IMR-90 (cell line): ENCODE measurements at regions not wholly inside any gene's neighbourhood (a gene's known extent, or its start where the extent isn't known, plus 50 kb on each side); places are given as distances from the start of the nearest gene placed in this dataset.
A peak's percentile ranks its signal among the peaks of the same experiment; 100 is the strongest.

ENCODE experiments used
- ATAC-seq: fragments of 200-7000 bp; cut with Tn5 transposase; 2 replicates; pipeline ENCODE4 v1.9.1; 2020; ENCODE audit warnings: low read depth, mild to moderate bottlenecking, moderate library complexity
- BruUV-seq: library from RNA; stranded (reverse); fragments of 400-500 nt; replicated peaks from 2 replicates; lab custom pipeline; 2021; lab: Mats Ljungman, UMichigan
- CTCF ChIA-PET: fragments of 300-600 bp; formaldehyde crosslinking; extraction: SDS; loops from one replicate; lab custom pipeline; 2021; ENCODE audit warnings: antibody characterized with exemption; lab: Yijun Ruan, JAX
- POLR2A ChIA-PET: fragments of 300-600 bp; sonication (Branson Sonifier 250); formaldehyde crosslinking; loops from one replicate; lab custom pipeline; 2022; ENCODE audit warnings: antibody characterized with exemption; ENCODE audit not compliant: unreplicated experiment; lab: Charles Lee
- DNase-seq: peaks from one replicate; pipeline ENCODE4 v3.0.0; 2013
- H2AFZ ChIP-seq: replicated peaks from 2 replicates; pipeline ENCODE3; 2013; ENCODE audit warnings: low read length, mild to moderate bottlenecking; ENCODE audit not compliant: poor library complexity
- H2AK5ac ChIP-seq: 2 replicates; pipeline ENCODE4 v1.6.1; 2013; ENCODE audit warnings: low read depth, low read length, inconsistent platforms
- H2AK9ac ChIP-seq: replicated peaks from 2 replicates; pipeline ENCODE3; 2013; ENCODE audit warnings: mild to moderate bottlenecking, low read depth, low read length, moderate library complexity; ENCODE audit not compliant: poor library complexity
- H2BK120ac ChIP-seq: 2 replicates; pipeline ENCODE4 v1.6.1; 2013; ENCODE audit warnings: low read depth, low read length, inconsistent platforms
- H2BK15ac ChIP-seq: 3 replicates; pipeline ENCODE4 v1.6.1; 2013; ENCODE audit warnings: low read depth, low read length, inconsistent platforms
- H2BK20ac ChIP-seq: 2 replicates; pipeline ENCODE4 v1.6.1; 2013; ENCODE audit warnings: low read depth, mild to moderate bottlenecking, inconsistent platforms, low read length, moderate library complexity
- H2BK5ac ChIP-seq: 2 replicates; pipeline ENCODE4 v1.6.1; 2013; ENCODE audit warnings: mild to moderate bottlenecking, low read depth, low read length, inconsistent platforms; ENCODE audit not compliant: poor library complexity, severe bottlenecking
- H3K14ac ChIP-seq: replicated peaks from 2 replicates; pipeline ENCODE4 v1.6.1; 2013; ENCODE audit warnings: low read depth, low read length, inconsistent platforms
- H3K18ac ChIP-seq: 2 replicates; pipeline ENCODE4 v1.6.1; 2013; ENCODE audit warnings: low read depth, low read length, control low read depth
- H3K23ac ChIP-seq: 2 replicates; pipeline ENCODE4 v1.6.1; 2013; ENCODE audit warnings: low read depth, low read length, inconsistent platforms
- H3K27ac ChIP-seq: 2 replicates; pipeline ENCODE4 v1.5.1; 2013; ENCODE audit warnings: mild to moderate bottlenecking, control low read depth, low read length; ENCODE audit not compliant: insufficient read depth
- H3K27me3 ChIP-seq: 2 replicates; pipeline ENCODE4 v1.6.1; 2013; ENCODE audit warnings: low read length; ENCODE audit not compliant: control insufficient read depth, insufficient read depth
- H3K36me3 ChIP-seq: 2 replicates; pipeline ENCODE4 v1.6.1; 2013; ENCODE audit warnings: low read length, mixed read lengths; ENCODE audit not compliant: control insufficient read depth, insufficient read depth
- H3K4ac ChIP-seq: 2 replicates; pipeline ENCODE4 v1.6.1; 2013; ENCODE audit warnings: low read depth, low read length, inconsistent platforms
- H3K4me1 ChIP-seq: 2 replicates; pipeline ENCODE4 v1.6.1; 2013; ENCODE audit warnings: low read length, mixed read lengths; ENCODE audit not compliant: control insufficient read depth, insufficient read depth
- H3K4me2 ChIP-seq: 2 replicates; pipeline ENCODE4 v1.6.1; 2013; ENCODE audit warnings: low read depth, mild to moderate bottlenecking, control low read depth, low read length, moderate library complexity
- H3K4me3 ChIP-seq: 2 replicates; pipeline ENCODE4 v1.5.1; 2013; ENCODE audit warnings: low read depth, mild to moderate bottlenecking, control low read depth, low read length, moderate library complexity; ENCODE audit not compliant: insufficient read depth
- H3K56ac ChIP-seq: 2 replicates; pipeline ENCODE4 v1.6.1; 2013; ENCODE audit warnings: low read length, inconsistent platforms; ENCODE audit not compliant: insufficient read depth; ENCODE audit errors: extremely low read depth
- H3K79me1 ChIP-seq, 2 experiments: 2 replicates each; pipeline ENCODE4 v1.6.1; 2013; ENCODE audit warnings: low read length in 2 of 2, inconsistent platforms in 1 of 2, low read depth in 1 of 2
- H3K9ac ChIP-seq: 2 replicates; pipeline ENCODE4 v1.6.1; 2013; ENCODE audit warnings: low read depth, low read length, control low read depth
- H3K9me1 ChIP-seq: 2 replicates; pipeline ENCODE4 v1.6.1; 2013; ENCODE audit warnings: low read length, inconsistent platforms; ENCODE audit not compliant: insufficient read depth
- H3K9me3 ChIP-seq: 2 replicates; pipeline ENCODE4 v1.6.1; 2013; ENCODE audit warnings: low read length; ENCODE audit not compliant: control insufficient read depth, insufficient read depth
- H4K20me1 ChIP-seq: 2 replicates; pipeline ENCODE4 v1.6.1; 2013; ENCODE audit warnings: low read length, inconsistent platforms; ENCODE audit not compliant: insufficient read depth
- H4K5ac ChIP-seq: 2 replicates; pipeline ENCODE4 v1.6.1; 2013; ENCODE audit warnings: mild to moderate bottlenecking, low read depth, low read length, control low read depth
- H4K8ac ChIP-seq, 2 experiments: 2 replicates each; pipeline ENCODE4 v1.6.1; 2013; ENCODE audit warnings: low read depth in 2 of 2, low read length in 2 of 2, control low read depth in 1 of 2, inconsistent platforms in 1 of 2
- H4K91ac ChIP-seq: 2 replicates; pipeline ENCODE4 v1.6.1; 2013; ENCODE audit warnings: low read depth, low read length, inconsistent platforms; ENCODE audit not compliant: insufficient read depth
- BHLHE40 ChIP-seq: fragments of 150-350 bp; IDR thresholded peaks from 2 replicates; pipeline ENCODE4 v1.6.1; 2016; ENCODE audit warnings: mild to moderate bottlenecking, low read depth, low read length
- CEBPB ChIP-seq: IDR thresholded peaks from 2 replicates; pipeline ENCODE4 v1.6.1; 2012; ENCODE audit warnings: low read depth, low read length, improper control_type of control experiment
- CHD1 ChIP-seq: IDR thresholded peaks from 2 replicates; pipeline ENCODE4 v1.6.1; 2012; ENCODE audit warnings: low read depth, low read length, improper control_type of control experiment
- ELK1 ChIP-seq: fragments of 150-350 bp; IDR thresholded peaks from 2 replicates; pipeline ENCODE4 v1.6.1; 2016; ENCODE audit warnings: low read depth, mild to moderate bottlenecking, low read length, moderate library complexity, borderline replicate concordance
- FOS ChIP-seq: fragments of 150-350 bp; IDR thresholded peaks from 2 replicates; pipeline ENCODE4 v1.6.1; 2016; ENCODE audit warnings: low read depth, low read length
- MAFK ChIP-seq: IDR thresholded peaks from 2 replicates; pipeline ENCODE4 v1.6.1; 2012; ENCODE audit warnings: low read depth, low read length, improper control_type of control experiment
- MAZ ChIP-seq: IDR thresholded peaks from 2 replicates; pipeline ENCODE4 v1.6.1; 2012; ENCODE audit warnings: low read depth, mild to moderate bottlenecking, low read length, improper control_type of control experiment, moderate library complexity, borderline replicate concordance
- MXI1 ChIP-seq: IDR thresholded peaks from 2 replicates; pipeline ENCODE4 v1.6.1; 2012; ENCODE audit warnings: low read depth, mild to moderate bottlenecking, low read length, moderate library complexity, borderline replicate concordance
- NFE2L2 ChIP-seq: fragments of 150-350 bp; IDR thresholded peaks from 2 replicates; pipeline ENCODE4 v1.6.1; 2016; ENCODE audit warnings: low read depth, mild to moderate bottlenecking, low read length
- POLR2A ChIP-seq: IDR thresholded peaks from 2 replicates; pipeline ENCODE4 v1.6.1; 2012; ENCODE audit warnings: mild to moderate bottlenecking, low read depth, low read length
- RAD21 ChIP-seq: IDR thresholded peaks from 2 replicates; pipeline ENCODE4 v1.6.1; 2012; ENCODE audit warnings: low read length, improper control_type of control experiment
- RCOR1 ChIP-seq: IDR thresholded peaks from 2 replicates; pipeline ENCODE4 v1.6.1; 2012; ENCODE audit warnings: mild to moderate bottlenecking, low read length, improper control_type of control experiment; ENCODE audit not compliant: insufficient replicate concordance
- RFX5 ChIP-seq: IDR thresholded peaks from 2 replicates; pipeline ENCODE4 v1.8.0; 2012; ENCODE audit warnings: low read depth, mild to moderate bottlenecking, low read length, moderate library complexity
- SMC3 ChIP-seq: fragments of 150-350 bp; IDR thresholded peaks from 2 replicates; pipeline ENCODE4 v1.6.1; 2016; ENCODE audit warnings: low read depth, mild to moderate bottlenecking, antibody characterized with exemption, low read length, moderate library complexity
- USF2 ChIP-seq: fragments of 150-350 bp; IDR thresholded peaks from 2 replicates; pipeline ENCODE4 v1.6.1; 2017; ENCODE audit warnings: mild to moderate bottlenecking, antibody characterized with exemption, low read length, low read depth
- WGBS, 2 experiments: methylation state at CpG; one replicate each; pipeline versions ENCODE4 v1.1.5 to v1.1.7; 2013; ENCODE audit warnings: missing lambda C conversion rate in 2 of 2; ENCODE audit not compliant: insufficient read length in 1 of 2; ENCODE audit errors: extremely low coverage in 2 of 2; 5-methylcytosine and 5-hydroxymethylcytosine counted together
- dilution Hi-C: fragments of 300-500 bp; cut with HindIII; formaldehyde crosslinking; loops from one replicate; pipeline ENCODE4 v1.14.3; 2018; ENCODE audit warnings: low sequenced_read_pairs; ENCODE audit not compliant: unreplicated experiment
- in situ Hi-C: fragments of 300-500 bp; cut with MboI; formaldehyde crosslinking; loops from 3 replicates; pipeline ENCODE4 v1.14.3; 2019; ENCODE audit warnings: low sequenced_read_pairs, inconsistent platforms, mixed read lengths
- intact Hi-C: fragments of 100-400 bp; cut with micrococcal nuclease; formaldehyde crosslinking; loops from 2 replicates; pipeline ENCODE4 v1.10.0; 2022
- TF ChIP-seq, protein P1 (sequence below): conservative IDR thresholded peaks from 2 replicates; pipeline ENCODE4 v1.5.1; 2012; ENCODE audit warnings: mild to moderate bottlenecking, low read depth, low read length, improper control_type of control experiment

DNA sequence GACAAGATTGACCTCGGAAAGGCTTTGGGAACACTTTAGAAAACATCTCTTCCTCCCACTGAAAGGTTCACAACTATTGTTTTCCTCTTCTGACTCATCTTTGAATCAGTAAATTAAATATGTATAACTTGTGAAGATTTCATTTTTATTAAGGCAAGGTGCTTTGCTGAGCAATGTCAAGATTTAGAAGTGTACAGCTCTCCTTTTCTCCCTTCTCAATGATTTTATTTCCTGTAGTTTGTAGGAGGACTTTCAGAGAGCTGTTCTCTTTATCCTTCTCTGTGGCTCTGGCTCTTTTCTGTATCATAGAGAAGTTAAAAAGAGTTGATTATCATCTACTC, 594.2 kb downstream of the METTL15 start:
- ChIA-PET POLR2A (no interaction called here), CTCF (no interaction called here)
- peak overlapping the region; percentile 9 for H2BK5ac ChIP-seq
- peak overlapping the region; percentile 88; the same call in 1 of the 2 replicates for H3K18ac ChIP-seq
- peak overlapping the region; percentile 76 for H2BK20ac ChIP-seq
- H3K4me1 ChIP-seq: peaks cover 11% of the 10 kb centered on the region
- no peak overlapping the region for H2AFZ ChIP-seq
- no peak overlapping the region for H3K14ac ChIP-seq
- peak overlapping the region; percentile 35; the same call in 1 of the 3 replicates for H2BK15ac ChIP-seq
- H2AK5ac ChIP-seq: no peak overlapping the region
- no peak overlapping the region for H3K4me2 ChIP-seq
- H3K9ac ChIP-seq: no peak overlapping the region
- H3K27ac ChIP-seq: no peak overlapping the region
- no peak overlapping the region; the same call in 1 of the 2 replicates for H4K5ac ChIP-seq
- no peak for DNase-seq
- TF ChIP-seq, protein P1, sequence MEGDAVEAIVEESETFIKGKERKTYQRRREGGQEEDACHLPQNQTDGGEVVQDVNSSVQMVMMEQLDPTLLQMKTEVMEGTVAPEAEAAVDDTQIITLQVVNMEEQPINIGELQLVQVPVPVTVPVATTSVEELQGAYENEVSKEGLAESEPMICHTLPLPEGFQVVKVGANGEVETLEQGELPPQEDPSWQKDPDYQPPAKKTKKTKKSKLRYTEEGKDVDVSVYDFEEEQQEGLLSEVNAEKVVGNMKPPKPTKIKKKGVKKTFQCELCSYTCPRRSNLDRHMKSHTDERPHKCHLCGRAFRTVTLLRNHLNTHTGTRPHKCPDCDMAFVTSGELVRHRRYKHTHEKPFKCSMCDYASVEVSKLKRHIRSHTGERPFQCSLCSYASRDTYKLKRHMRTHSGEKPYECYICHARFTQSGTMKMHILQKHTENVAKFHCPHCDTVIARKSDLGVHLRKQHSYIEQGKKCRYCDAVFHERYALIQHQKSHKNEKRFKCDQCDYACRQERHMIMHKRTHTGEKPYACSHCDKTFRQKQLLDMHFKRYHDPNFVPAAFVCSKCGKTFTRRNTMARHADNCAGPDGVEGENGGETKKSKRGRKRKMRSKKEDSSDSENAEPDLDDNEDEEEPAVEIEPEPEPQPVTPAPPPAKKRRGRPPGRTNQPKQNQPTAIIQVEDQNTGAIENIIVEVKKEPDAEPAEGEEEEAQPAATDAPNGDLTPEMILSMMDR: no peak
- no peak for TF ChIP-seq SMC3
- TF ChIP-seq RAD21: no peak
- no peak for TF ChIP-seq USF2
- no peak for TF ChIP-seq BHLHE40
- no peak for TF ChIP-seq CEBPB
- no peak for TF ChIP-seq ELK1
- TF ChIP-seq RFX5: no peak
- TF ChIP-seq RCOR1: no peak
- no peak for TF ChIP-seq MAZ
- TF ChIP-seq NFE2L2: no peak
- no peak for TF ChIP-seq MAFK
- no peak for TF ChIP-seq POLR2A
- TF ChIP-seq CHD1: no peak
- TF ChIP-seq FOS: no peak
- no peak for TF ChIP-seq MXI1
- ATAC-seq: no peak
- no peak overlapping the region for H4K91ac ChIP-seq
- H3K36me3 ChIP-seq: no peaks in the 10 kb centered on the region
- intact Hi-C loops: no loop called here
- in situ Hi-C loops: no loop called here
- no peaks in the 10 kb centered on the region for H4K20me1 ChIP-seq
- dilution Hi-C loops: no loop called here
- no TSS peak for BruUV-seq
- no peaks in the 10 kb centered on the region for H3K27me3 ChIP-seq
- no peak overlapping the region for H3K23ac ChIP-seq
- H3K9me3 ChIP-seq: no peaks in the 10 kb centered on the region
- H3K9me1 ChIP-seq: no peaks in the 10 kb centered on the region
- H3K56ac ChIP-seq: no peak overlapping the region
- peak overlapping the region; percentile 1 to 80; a peak in 1 of 4 replicates for H4K8ac ChIP-seq
- peak overlapping the region; percentile 63 for H2BK120ac ChIP-seq
- H3K4me3 ChIP-seq: no peak overlapping the region
- H2AK9ac ChIP-seq: no peak overlapping the region
- no CpG with 5 or more reads among the region's 1 CpG for WGBS, 2 experiments
- 0 out of 2 replicates have a peak overlapping the region, but pooled peaks have one; percentile 46 for H3K4ac ChIP-seq
- H3K79me1 ChIP-seq: no peaks in the 10 kb centered on the region
